ENCODE measurements at regions not wholly inside any gene's neighbourhood (a gene's known extent, or its start where the extent isn't known, plus 50 kb on each side); places are given as distances from the start of the nearest gene placed in this dataset.
A peak's percentile ranks its signal among the peaks of the same experiment; 100 is the strongest.

DNA sequence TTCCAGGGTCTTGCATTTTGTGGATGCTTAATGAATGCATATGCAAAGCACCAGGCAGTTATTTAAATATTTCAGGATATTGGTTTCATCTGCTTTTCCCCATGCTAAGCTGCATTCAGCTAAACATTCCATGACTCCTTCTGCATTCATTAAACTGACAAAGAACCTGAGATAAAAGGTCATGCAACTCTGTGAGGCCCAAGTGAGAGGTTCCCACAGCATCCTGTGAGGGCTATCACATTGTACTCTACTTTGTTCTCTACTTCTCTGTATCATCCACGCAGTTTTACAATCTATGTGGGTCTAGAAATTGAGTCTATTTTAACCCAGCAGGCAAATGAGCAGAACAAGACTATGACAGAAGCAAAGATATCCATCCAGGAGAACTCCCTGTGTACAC lies 86.4 kb upstream of the PRSS16 start:
- H3K27ac Mint-ChIP-seq, result no peak overlapping the region
- Histone ChIP-seq H3K4me3 (replicated peaks in 1 of 3; ENCODE audit: low read depth in 2 of 3, low read length in 3 of 3) (no peak overlapping the region), H3K9ac (ENCODE audit: insufficient read depth, low read length, poor library complexity, severe bottlenecking) (no peak overlapping the region), H4K20me1 (ENCODE audit: insufficient read depth, low read length) (no peaks in the 10 kb centered on the region), H2AFZ (ENCODE audit: insufficient read depth, low read depth, low read length, poor library complexity, severe bottlenecking) (peak overlapping the region; percentile 39), H3K4me2 (replicated peaks; ENCODE audit: extremely low read depth, low read length, poor library complexity, severe bottlenecking) (no peak overlapping the region), H3K27ac (ENCODE audit: low read depth in 1 of 2, low read length in 2 of 2) (no peak overlapping the region), H3K36me3 (replicated peaks in 1 of 2; ENCODE audit: control insufficient read depth in 1 of 2, insufficient read depth in 2 of 2, low read length in 2 of 2) (no peaks in the 10 kb centered on the region), H3K4me1 (ENCODE audit: control insufficient read depth in 1 of 2, insufficient read depth in 2 of 2, low read length in 2 of 2) (peaks cover 16 to 26% of the 10 kb centered on the region in 2 donors), H3K27me3 (ENCODE audit: control insufficient read depth in 2 of 2, insufficient read depth in 2 of 2, low read length in 2 of 2) (no peaks in the 10 kb centered on the region), H3K79me2 (ENCODE audit: insufficient read depth, low read length) (no peaks in the 10 kb centered on the region), H3K9me3 (replicated peaks in 1 of 2; ENCODE audit: control insufficient read depth in 1 of 2, insufficient read depth in 1 of 2, low read length in 2 of 2) (no peaks in the 10 kb centered on the region)
- H3K9me3 Mint-ChIP-seq, result no peaks in the 10 kb centered on the region
- no peak for DNase-seq
- TF ChIP-seq, protein P1, sequence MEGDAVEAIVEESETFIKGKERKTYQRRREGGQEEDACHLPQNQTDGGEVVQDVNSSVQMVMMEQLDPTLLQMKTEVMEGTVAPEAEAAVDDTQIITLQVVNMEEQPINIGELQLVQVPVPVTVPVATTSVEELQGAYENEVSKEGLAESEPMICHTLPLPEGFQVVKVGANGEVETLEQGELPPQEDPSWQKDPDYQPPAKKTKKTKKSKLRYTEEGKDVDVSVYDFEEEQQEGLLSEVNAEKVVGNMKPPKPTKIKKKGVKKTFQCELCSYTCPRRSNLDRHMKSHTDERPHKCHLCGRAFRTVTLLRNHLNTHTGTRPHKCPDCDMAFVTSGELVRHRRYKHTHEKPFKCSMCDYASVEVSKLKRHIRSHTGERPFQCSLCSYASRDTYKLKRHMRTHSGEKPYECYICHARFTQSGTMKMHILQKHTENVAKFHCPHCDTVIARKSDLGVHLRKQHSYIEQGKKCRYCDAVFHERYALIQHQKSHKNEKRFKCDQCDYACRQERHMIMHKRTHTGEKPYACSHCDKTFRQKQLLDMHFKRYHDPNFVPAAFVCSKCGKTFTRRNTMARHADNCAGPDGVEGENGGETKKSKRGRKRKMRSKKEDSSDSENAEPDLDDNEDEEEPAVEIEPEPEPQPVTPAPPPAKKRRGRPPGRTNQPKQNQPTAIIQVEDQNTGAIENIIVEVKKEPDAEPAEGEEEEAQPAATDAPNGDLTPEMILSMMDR (IDR thresholded peaks at IDR 0.05), result no peak
- H3K36me3 Mint-ChIP-seq, result no peaks in the 10 kb centered on the region
- H3K27me3 Mint-ChIP-seq (ENCODE audit: low read depth in 3 of 3), result peaks cover 0 to 7% (median 7%) of the 10 kb centered on the region in 3 donors
- intact Hi-C loops (cut with micrococcal nuclease), result loop anchor here in 1 of 2 donors (10.0 kb wide), 1 partner anchor 524 kb away; no protein-coding TSS in a partner anchor
- no CpG with 5 or more reads among the region's 1 CpG for WGBS (ENCODE audit: insufficient coverage)
- H3K4me1 Mint-ChIP-seq, result peaks cover 30% of the 10 kb centered on the region
- no peak overlapping the region for H3K4me3 Mint-ChIP-seq

DNA sequence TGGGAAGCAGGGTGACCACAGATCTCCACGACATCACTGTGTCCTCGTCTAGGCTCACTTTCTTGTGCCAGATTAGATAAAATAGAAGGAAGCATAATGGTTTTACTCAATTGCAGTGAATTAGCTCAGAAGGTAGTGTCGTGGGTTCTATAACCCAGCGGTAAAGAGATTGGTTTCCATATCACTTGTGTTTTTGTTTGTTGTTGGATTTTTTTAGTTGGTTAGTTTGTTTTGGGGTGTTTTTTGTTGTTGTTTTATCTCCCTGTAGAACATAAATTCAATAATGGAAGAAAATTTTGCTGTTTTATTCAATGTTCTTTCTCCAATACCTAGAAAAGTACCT lies 85.9 kb upstream of the PRSS16 start:
- no peaks in the 10 kb centered on the region for H4K20me1 ChIP-seq (ENCODE audit: insufficient read depth, low read length)
- intact Hi-C loops (cut with micrococcal nuclease), result loop anchor here in 1 of 2 donors (10.0 kb wide), 1 partner anchor 523 kb away; no protein-coding TSS in a partner anchor
- Mint-ChIP-seq H3K36me3 (no peaks in the 10 kb centered on the region), H3K9me3 (no peaks in the 10 kb centered on the region), H3K4me1 (peaks cover 30% of the 10 kb centered on the region), H3K27me3 (ENCODE audit: low read depth in 3 of 3) (peaks cover 0 to 8% (median 7%) of the 10 kb centered on the region in 3 donors), H3K27ac (no peak overlapping the region), H3K4me3 (peak overlapping the region in 1 of 2 donors; percentile 39)
- H3K4me3 ChIP-seq (replicated peaks in 1 of 3; ENCODE audit: low read depth in 2 of 3, low read length in 3 of 3), result no peak overlapping the region
- no peak overlapping the region for H3K27ac ChIP-seq (ENCODE audit: low read depth in 1 of 2, low read length in 2 of 2)
- H3K4me2 ChIP-seq (replicated peaks; ENCODE audit: extremely low read depth, low read length, poor library complexity, severe bottlenecking), result no peak overlapping the region
- WGBS (ENCODE audit: insufficient coverage), result 74% methylated on average over 2 of the region's 4 CpGs
- no peaks in the 10 kb centered on the region for H3K27me3 ChIP-seq (ENCODE audit: control insufficient read depth in 2 of 2, insufficient read depth in 2 of 2, low read length in 2 of 2)
- peak overlapping the region; percentile 39 for H2AFZ ChIP-seq (ENCODE audit: insufficient read depth, low read depth, low read length, poor library complexity, severe bottlenecking)
- no peak overlapping the region for H3K9ac ChIP-seq (ENCODE audit: insufficient read depth, low read length, poor library complexity, severe bottlenecking)
- peaks cover 16 to 26% of the 10 kb centered on the region in 2 donors for H3K4me1 ChIP-seq (ENCODE audit: control insufficient read depth in 1 of 2, insufficient read depth in 2 of 2, low read length in 2 of 2)
- H3K36me3 ChIP-seq (replicated peaks in 1 of 2; ENCODE audit: control insufficient read depth in 1 of 2, insufficient read depth in 2 of 2, low read length in 2 of 2), result no peaks in the 10 kb centered on the region
- DNase-seq, result no peak
- TF ChIP-seq, protein P1 (IDR thresholded peaks at IDR 0.05), result no peak
- H3K79me2 ChIP-seq (ENCODE audit: insufficient read depth, low read length), result no peaks in the 10 kb centered on the region
- no peaks in the 10 kb centered on the region for H3K9me3 ChIP-seq (replicated peaks in 1 of 2; ENCODE audit: control insufficient read depth in 1 of 2, insufficient read depth in 1 of 2, low read length in 2 of 2)
